Dermis microvascular lymphatic vessel endothelial cell (primary cell): ENCODE measurements at regions not wholly inside any gene's neighbourhood (a gene's known extent, or its start where the extent isn't known, plus 50 kb on each side); places are given as distances from the start of the nearest gene placed in this dataset.
"Not testable (repeated sequence)": the region's sequence is repeated elsewhere in the genome, so short reads cannot be mapped to it uniquely, and the experiment has no call there.

Experiments
- DNase-seq, 2 donors: peaks; one replicate each; pipeline versions ENCODE4 v3.0.0 to v3.0.0-alpha.2; 2010; ENCODE audit warnings: low read depth in 2 of 2

- DNase-seq = no peak
Measured at GRCh38 chr3:124631727-124632126, 98.5 kb upstream of the UMPS start.

DNA sequence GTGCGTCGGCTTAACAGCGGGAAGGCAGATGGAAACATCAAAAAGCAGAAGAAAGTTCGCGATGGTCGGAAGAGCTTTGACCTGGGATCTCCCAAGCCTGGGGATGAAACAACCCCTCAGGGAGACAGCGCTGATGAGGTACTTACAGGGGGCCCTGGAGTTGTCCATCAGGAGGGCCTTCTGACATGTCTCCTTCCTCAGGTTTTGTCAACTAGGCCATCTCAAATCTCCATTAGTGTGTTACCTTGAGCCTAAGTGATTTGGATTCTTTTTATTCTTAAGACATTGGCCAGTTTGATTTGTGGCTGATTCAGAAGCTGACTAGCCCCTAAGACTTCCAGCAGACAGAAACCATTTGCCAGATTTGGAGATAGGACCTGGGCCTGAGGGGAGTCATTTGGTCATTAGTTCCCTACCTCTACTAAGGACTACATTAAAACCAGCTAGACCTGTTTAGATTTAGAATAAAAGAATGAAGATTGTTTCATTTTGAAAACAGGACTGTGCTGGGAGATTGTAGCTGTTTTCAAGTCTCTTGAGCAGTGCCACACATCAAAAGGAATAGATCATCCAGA, 97.6 kb upstream of the UMPS start:
- no peak for DNase-seq

- no peak for DNase-seq
Measured at GRCh38 chr3:124633524-124633923, 96.7 kb upstream of the UMPS start.

- DNase-seq = no peak
Measured at GRCh38 chr3:124634210-124635168, 95.8 kb upstream of the UMPS start.

DNA sequence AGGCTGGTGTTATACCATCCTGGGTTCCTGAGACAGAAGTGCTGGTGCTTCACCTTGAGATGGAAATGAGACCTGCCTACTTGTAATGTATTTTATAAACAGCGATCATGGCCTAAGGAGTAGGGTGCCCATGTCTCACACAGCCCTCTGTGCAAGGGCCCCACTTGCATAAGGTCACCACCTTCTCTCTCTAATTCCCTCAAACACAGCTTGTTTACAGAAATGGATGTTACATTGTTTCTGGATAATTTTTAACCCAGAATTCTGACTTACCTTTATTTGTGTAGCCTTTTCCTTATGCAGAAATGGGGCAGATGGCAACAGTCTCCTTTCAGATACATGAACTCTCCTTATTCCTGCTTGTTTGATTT, 95.1 kb upstream of the UMPS start:
- no peak for DNase-seq

DNA sequence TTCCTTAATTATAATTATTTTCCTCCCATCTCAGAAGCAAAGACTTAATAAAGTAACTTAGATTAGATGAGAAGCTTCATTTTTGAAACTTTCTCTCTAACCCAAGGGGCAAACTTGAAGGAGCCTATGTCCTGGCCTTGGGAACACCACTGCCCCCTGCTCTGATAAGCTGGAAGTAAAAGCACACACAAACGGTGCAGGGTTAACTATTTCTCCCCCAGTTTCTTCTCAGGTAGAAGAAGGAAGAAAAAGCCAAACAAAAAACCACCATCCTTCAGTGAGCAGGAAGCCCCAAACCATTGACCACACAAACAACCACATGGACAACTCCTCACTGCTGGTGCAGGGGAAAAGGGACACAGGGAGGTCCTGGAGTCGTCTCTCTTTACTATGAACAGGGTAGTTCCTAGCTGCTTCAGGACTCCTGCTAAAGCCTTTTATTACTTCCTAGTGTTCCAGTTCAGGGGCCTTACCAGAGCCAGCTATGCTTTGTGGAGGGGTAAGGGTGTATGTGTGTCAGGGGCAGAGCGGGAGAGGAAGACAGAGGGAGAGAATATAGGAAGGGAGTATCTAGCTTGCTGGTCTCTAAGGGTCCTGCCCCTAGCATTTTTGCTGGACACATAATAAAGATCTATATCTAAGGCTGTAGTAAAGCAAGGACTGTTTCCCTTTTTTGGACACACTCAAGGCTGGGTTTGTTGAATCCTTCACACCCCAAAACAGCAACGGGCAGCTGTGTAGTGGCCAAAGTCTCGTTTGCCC, 94.0 kb upstream of the UMPS start:
- no peak for DNase-seq

DNA sequence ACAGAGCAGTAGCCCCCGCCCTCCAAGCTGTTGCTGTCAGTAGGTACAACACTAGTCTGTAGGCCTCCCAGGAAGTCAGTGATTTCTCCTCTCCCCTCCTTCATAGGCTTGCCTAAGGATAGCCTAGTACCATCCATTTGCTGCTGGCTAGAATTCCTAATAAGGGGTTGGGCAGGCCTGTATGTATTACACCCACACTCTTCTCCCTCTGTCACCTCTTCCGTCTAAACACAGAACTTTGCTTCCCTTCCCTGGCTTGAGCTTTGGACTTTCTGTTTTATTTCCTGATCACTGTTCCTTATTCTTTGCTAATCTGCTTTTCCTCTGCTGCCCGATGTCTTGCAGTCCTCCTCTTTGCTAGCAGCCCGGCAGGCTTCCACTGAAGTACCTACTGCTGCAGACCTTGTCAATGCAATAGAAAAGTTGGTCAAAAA, 93.4 kb upstream of the UMPS start:
- no peak for DNase-seq

- no peak for DNase-seq
Measured at GRCh38 chr3:124639406-124640237, 90.6 kb upstream of the UMPS start.

GRCh38 chr3:124640635-124641306, 89.5 kb upstream of the UMPS start:
- no peak for DNase-seq

- no peak for DNase-seq
Measured at GRCh38 chr3:124643453-124643852, 86.8 kb upstream of the UMPS start.

- DNase-seq = not testable (repeated sequence)
Measured at GRCh38 chr3:124646186-124646585, 84.1 kb upstream of the UMPS start.

GRCh38 chr3:124648551-124648950, 81.7 kb upstream of the UMPS start:
- no peak for DNase-seq

DNA sequence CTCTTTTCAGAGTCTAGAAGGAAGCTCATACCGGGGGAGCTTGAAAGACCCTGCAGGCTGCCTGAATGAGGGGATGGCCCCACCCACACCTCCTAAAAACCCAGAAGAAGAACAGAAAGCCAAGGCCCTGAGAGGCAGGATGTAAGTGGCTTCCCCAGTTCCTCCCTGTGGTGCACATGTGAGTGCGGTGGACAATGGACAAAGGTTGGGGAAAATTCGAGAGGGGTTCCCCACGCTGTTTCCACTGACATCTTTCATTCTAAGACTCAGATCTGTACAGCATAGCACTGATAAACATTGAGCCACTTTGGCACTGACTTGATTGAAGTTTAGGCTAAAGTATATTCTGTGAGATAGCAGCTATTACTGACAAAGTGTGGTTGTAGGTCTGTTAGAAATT, 79.5 kb upstream of the UMPS start:
- no peak for DNase-seq

DNA sequence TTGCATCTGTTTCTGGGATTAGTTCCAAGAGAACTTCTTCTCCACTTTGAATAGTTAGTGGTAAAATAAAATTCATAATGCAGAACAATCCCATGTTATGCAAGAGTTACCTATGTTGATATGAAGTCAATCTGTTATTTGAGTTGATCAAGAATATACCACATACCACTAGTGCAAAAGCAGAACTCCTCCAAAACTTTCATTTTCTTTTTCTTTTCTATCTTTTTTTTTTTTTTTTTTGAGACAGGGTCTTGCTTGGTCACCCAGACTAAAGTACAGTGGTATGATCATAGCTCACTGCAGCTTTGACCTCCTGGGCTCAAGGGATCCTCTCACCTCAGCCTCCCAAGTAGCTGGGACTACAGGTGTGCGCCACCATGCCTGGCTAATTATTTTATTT, 78.8 kb upstream of the UMPS start:
- DNase-seq = not testable (repeated sequence)

- DNase-seq = no peak
Measured at GRCh38 chr3:124652009-124652408, 78.2 kb upstream of the UMPS start.

DNA sequence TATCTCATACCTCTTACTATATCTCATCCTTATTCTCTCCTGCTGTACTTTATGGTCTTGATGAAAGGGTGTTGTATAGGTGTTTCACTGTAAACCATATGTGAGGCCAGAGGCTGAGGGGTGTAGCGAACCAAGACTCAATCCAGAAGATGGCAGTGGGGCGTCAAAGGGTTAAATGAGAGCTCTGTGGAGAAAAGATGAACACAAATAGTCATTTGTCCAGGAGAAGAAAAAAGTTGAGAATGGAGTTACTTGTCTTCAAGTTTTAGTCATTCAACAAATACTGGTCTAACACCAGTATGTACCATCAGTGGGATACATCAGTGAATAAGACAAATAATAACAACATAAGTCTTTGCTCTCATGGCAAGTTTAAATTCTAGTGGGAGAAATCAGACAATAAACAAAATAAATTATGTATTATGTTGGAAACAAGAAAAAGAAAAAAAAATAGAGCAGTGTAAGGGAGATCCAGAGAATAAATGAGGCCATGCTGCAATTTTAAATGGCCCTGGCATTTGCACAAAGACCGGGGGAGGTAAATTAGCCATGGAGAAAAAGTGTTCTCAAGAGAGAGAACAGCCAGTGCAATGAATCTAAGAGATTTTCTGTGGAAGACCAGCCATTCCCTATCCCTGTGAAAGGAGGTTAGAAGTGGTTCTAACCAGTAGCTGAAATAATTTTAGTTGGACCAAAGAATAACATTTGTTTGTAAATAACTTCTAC, 77.0 kb upstream of the UMPS start:
- no peak for DNase-seq

- DNase-seq = no peak
Measured at GRCh38 chr3:124653797-124654469, 76.3 kb upstream of the UMPS start.

- no peak for DNase-seq
Measured at GRCh38 chr3:124654470-124654845, 75.8 kb upstream of the UMPS start.

DNA sequence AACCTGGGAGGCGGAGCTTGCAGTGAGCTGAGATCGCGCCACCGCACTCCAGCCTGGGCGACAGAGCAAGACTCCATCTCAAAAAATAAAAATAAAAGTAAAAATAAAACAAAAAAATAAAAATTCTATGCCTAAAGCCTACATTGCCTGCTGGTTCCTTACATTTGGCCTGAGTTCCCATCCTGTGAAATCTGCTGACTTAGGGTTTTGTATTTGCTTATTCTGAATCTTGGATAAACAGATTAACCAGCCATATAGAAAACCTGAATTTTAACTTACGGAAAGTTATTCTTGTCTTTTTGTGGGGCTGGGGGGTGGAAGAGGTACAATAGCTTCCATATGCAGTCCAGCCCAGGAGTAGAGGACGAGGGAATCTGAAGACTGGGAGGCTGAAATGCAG, 73.7 kb upstream of the UMPS start:
- DNase-seq = no peak

DNA sequence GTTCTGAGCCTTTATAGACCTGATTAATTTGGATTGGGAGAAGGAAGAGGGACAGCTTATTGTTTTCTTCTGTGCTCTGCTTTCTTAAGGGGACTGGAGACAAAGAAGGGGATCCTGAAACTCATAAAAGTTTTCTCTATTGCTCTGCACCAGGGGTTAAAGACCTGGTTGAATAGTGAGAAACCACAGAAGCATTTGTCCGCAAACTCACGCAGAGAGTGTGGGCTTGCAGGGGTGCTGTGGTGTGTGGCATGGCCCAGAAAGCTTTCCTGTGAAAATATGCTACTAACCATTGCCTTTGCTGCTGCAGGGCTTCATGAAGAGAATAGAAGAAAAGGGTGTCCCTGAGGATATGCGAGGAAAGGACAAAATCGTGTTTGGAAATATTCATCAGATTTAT, 73.1 kb upstream of the UMPS start:
- no peak for DNase-seq
